ENCODE measurements at regions not wholly inside any gene's neighbourhood (a gene's known extent, or its start where the extent isn't known, plus 50 kb on each side); places are given as distances from the start of the nearest gene placed in this dataset.

DNA sequence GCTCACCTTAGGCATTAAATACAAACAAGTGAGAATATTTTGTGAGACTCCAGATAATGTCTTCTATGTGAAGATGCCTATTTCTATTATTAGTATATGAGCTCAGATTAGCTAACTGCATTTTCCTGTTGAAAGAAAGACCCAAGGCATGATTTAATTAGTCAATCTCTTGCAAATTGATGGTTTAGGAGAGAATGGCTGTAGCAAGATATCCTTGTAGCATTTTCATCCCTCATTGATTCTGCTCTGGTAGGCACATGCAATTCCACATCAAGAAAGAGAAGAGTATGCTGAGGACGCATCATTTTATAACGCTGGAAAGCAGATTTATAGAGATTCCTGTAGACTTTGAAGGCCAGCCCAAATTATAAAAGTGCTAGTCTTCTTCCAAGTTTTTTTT is 332.0 kb downstream of the SOX11 start:
- TF ChIP-seq, protein P1, sequence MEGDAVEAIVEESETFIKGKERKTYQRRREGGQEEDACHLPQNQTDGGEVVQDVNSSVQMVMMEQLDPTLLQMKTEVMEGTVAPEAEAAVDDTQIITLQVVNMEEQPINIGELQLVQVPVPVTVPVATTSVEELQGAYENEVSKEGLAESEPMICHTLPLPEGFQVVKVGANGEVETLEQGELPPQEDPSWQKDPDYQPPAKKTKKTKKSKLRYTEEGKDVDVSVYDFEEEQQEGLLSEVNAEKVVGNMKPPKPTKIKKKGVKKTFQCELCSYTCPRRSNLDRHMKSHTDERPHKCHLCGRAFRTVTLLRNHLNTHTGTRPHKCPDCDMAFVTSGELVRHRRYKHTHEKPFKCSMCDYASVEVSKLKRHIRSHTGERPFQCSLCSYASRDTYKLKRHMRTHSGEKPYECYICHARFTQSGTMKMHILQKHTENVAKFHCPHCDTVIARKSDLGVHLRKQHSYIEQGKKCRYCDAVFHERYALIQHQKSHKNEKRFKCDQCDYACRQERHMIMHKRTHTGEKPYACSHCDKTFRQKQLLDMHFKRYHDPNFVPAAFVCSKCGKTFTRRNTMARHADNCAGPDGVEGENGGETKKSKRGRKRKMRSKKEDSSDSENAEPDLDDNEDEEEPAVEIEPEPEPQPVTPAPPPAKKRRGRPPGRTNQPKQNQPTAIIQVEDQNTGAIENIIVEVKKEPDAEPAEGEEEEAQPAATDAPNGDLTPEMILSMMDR (IDR thresholded peaks at IDR 0.05 in 4 of 5, conservative IDR thresholded peaks at IDR 0.05 in 1 of 5) = no peak
- TF ChIP-seq POLR2A (IDR thresholded peaks at IDR 0.05) = no peak

All from gastrocnemius medialis (tissue), 4 donors.